Adrenal gland (tissue), 5 donors: ENCODE measurements at regions not wholly inside any gene's neighbourhood (a gene's known extent, or its start where the extent isn't known, plus 50 kb on each side); places are given as distances from the start of the nearest gene placed in this dataset.

Experiments
- POLR2A ChIP-seq, 2 donors: fragments of 450-650 bp; IDR thresholded peaks; one replicate each; pipeline ENCODE4 v1.6.1; 2017; ENCODE audit warnings: antibody characterized with exemption in 2 of 2, mild to moderate bottlenecking in 2 of 2, moderate library complexity in 1 of 2
- TF ChIP-seq, protein P1 (sequence below), 6 experiments: fragments of 450-650 bp in 4 of 6; fragments of 200-600 bp in 2 of 6; sonication (generic) in 1 of 6; IDR thresholded peaks; 1 replicate in 5 of 6; 2 replicates in 1 of 6; pipeline versions ENCODE4 v1.5.1 to v1.8.0; 2016 to 2021; ENCODE audit warnings: antibody characterized with exemption in 6 of 6, mild to moderate bottlenecking in 2 of 6, moderate library complexity in 1 of 6
- donor health status: DM: no; HTN: no; CAD: no.

DNA sequence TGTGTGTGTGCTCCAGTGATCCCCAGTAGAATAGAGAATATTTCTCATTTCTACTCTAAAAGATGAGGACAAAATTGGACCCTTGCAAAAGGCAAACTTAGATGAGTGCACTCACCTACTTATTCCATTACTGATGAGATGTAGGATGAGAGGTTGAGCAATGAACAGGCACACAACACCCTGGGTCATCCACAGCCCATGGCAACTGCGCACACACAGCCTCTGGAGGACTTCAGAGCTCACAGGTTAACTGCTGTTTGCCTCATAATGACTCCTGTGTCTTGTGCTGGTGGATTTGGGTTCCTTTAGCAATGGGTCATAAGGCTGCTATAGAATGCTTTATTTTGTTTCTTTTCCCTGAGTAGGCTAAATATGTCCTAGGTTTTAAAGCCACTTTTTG is 103.6 kb upstream of the TNFAIP3 start:
- TF ChIP-seq, protein P1, sequence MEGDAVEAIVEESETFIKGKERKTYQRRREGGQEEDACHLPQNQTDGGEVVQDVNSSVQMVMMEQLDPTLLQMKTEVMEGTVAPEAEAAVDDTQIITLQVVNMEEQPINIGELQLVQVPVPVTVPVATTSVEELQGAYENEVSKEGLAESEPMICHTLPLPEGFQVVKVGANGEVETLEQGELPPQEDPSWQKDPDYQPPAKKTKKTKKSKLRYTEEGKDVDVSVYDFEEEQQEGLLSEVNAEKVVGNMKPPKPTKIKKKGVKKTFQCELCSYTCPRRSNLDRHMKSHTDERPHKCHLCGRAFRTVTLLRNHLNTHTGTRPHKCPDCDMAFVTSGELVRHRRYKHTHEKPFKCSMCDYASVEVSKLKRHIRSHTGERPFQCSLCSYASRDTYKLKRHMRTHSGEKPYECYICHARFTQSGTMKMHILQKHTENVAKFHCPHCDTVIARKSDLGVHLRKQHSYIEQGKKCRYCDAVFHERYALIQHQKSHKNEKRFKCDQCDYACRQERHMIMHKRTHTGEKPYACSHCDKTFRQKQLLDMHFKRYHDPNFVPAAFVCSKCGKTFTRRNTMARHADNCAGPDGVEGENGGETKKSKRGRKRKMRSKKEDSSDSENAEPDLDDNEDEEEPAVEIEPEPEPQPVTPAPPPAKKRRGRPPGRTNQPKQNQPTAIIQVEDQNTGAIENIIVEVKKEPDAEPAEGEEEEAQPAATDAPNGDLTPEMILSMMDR (IDR thresholded peaks at IDR 0.05), result no peak
- no peak for TF ChIP-seq POLR2A (IDR thresholded peaks at IDR 0.05)
